ENCODE measurements at regions not wholly inside any gene's neighbourhood (a gene's known extent, or its start where the extent isn't known, plus 50 kb on each side); places are given as distances from the start of the nearest gene placed in this dataset.

GRCh38 chr6:109922851-109923250 lies 55.3 kb upstream of the GPR6 start:
- no peak for FAIRE-seq

- FAIRE-seq = no peak
Measured at GRCh38 chr6:109925075-109925474, 53.0 kb upstream of the GPR6 start.

- FAIRE-seq = no peak
Measured at GRCh38 chr6:109927052-109927451, 51.1 kb upstream of the GPR6 start.
